Right lobe of liver (tissue), 4 donors: ENCODE measurements at regions not wholly inside any gene's neighbourhood (a gene's known extent, or its start where the extent isn't known, plus 50 kb on each side); places are given as distances from the start of the nearest gene placed in this dataset.

ENCODE experiments used
- POLR2A ChIP-seq: fragments of 450-650 bp; IDR thresholded peaks from one replicate; pipeline ENCODE4 v1.6.1; 2017; ENCODE audit warnings: antibody characterized with exemption, mild to moderate bottlenecking
- TF ChIP-seq, protein P1 (sequence below), 4 donors: fragments of 200-600 bp in 3 of 4; fragments of 450-650 bp in 1 of 4; IDR thresholded peaks; one replicate each; pipeline versions ENCODE4 v1.5.1 to v1.8.0; 2016 to 2022; ENCODE audit warnings: antibody characterized with exemption in 4 of 4, mild to moderate bottlenecking in 2 of 4
- donor health status: DM: no; HTN: no; CAD: no.
- donor health status: DM: no; HTN: no; CAD: no.
- donor health status: DM: no; HTN: yes; CAD: no.

DNA sequence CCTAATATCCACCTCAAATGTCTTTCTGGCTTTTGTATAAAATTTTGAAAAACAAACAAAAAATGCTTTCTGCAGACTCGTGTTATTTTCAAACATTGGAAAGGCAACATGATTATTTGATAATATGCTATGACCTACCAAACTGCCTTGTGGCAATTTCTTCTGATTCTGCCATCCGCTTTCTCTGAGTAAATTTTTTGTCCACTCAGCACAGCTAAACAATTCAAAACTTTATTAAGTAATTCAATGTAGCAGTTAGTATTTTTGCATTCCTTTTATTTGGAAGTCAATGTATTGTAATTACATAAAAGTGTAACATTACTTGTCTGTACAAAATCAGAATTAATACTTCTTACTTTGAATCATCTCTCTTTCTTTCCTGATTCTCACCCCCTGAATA, 1206.6 kb upstream of the EYS start:
- TF ChIP-seq, protein P1, sequence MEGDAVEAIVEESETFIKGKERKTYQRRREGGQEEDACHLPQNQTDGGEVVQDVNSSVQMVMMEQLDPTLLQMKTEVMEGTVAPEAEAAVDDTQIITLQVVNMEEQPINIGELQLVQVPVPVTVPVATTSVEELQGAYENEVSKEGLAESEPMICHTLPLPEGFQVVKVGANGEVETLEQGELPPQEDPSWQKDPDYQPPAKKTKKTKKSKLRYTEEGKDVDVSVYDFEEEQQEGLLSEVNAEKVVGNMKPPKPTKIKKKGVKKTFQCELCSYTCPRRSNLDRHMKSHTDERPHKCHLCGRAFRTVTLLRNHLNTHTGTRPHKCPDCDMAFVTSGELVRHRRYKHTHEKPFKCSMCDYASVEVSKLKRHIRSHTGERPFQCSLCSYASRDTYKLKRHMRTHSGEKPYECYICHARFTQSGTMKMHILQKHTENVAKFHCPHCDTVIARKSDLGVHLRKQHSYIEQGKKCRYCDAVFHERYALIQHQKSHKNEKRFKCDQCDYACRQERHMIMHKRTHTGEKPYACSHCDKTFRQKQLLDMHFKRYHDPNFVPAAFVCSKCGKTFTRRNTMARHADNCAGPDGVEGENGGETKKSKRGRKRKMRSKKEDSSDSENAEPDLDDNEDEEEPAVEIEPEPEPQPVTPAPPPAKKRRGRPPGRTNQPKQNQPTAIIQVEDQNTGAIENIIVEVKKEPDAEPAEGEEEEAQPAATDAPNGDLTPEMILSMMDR (IDR thresholded peaks at IDR 0.05), result no peak
- no peak for TF ChIP-seq POLR2A
